ENCODE measurements at regions not wholly inside any gene's neighbourhood (a gene's known extent, or its start where the extent isn't known, plus 50 kb on each side); places are given as distances from the start of the nearest gene placed in this dataset.
"Not testable (repeated sequence)": the region's sequence is repeated elsewhere in the genome, so short reads cannot be mapped to it uniquely, and the experiment has no call there.

DNA sequence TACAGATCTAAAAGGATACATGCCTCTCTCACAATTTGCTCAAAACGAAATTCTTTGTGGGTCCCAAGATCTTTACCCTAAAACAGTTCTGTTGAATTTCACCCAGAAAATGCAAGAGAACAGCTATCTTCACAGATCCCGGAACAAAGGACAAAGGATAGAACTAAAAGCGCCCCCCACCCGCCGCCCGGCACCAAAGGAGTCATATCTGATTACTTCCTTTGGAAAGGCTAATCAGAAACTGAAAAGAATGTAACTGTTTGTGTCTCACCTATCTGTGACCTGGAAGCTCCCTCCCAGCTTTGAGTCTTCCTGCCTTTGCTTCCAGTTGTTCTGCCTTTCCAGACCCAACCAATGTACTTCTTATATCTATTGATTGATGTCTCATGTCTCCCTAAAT is 247.9 kb upstream of the FAM240B start:
- not testable (repeated sequence) for H3K4me3 Mint-ChIP-seq; ATAC-seq (replicated peaks); H3K36me3 Mint-ChIP-seq (ENCODE audit: low read depth); H3K27me3 Mint-ChIP-seq; H3K9me3 Mint-ChIP-seq; H3K27ac Mint-ChIP-seq; H3K4me1 Mint-ChIP-seq

DNA sequence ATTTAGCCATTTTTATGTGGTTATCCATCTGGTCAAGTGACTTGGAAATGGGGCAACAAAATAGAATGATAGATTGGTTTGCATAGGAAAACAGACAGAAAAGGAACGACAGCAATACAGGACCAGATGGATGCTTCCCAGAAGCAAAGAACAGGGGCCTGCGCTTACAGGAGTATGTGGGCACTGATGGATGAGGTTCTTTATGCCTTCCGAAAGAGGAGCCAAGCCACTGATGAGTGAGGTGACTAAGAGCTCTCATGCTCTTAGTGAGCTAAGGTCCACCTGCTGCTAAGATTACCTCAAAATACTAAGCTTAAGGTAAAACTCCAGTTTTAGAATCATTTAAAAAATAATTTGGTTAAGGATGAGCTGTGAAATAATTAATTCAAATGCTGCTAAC is 247.4 kb upstream of the FAM240B start:
- not testable (repeated sequence) for H3K4me1 Mint-ChIP-seq; H3K4me3 Mint-ChIP-seq; ATAC-seq (replicated peaks); H3K36me3 Mint-ChIP-seq (ENCODE audit: low read depth); H3K27me3 Mint-ChIP-seq; H3K27ac Mint-ChIP-seq; H3K9me3 Mint-ChIP-seq

DNA sequence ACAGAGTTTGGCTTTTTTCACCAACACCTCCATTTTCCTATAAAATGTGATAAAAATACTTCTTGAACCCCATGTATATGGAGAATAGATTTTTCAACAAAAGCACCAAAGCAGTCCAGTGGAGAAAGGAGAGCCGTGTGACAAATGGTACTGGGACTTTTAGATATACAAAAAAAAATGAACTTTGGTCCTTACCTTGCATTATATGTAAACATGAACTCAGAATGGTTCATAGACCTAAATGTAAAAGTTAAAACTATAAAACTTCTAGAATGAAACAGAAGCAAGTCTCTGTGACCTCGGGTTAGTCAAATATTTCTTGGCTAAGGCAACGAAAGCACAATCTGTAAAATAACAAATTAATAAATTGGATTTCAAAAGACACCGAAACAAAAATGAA is 239.9 kb upstream of the FAM240B start:
- not testable (repeated sequence) for H3K9me3 Mint-ChIP-seq; H3K4me3 Mint-ChIP-seq; H3K36me3 Mint-ChIP-seq (ENCODE audit: low read depth); H3K27me3 Mint-ChIP-seq; H3K27ac Mint-ChIP-seq; ATAC-seq (replicated peaks); H3K4me1 Mint-ChIP-seq

DNA sequence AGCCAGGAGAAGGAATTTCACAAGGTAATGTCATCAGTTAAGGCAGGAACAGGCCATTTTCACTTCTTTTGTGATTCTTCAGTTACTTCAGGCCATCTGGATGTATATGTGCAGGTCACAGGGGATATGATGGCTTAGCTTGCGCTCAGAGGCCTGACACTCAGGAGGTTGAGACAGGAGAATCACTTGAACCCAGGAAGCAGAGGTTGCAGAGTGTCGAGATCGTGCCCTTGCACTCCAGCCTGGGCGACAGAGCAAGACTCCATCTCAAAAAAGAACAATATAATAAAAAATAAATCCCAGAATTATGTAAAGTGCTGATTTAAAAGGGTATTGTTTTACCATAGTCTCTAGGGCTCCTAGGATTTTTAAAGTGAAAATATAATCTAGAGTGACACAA is 235.9 kb upstream of the FAM240B start:
- H3K27me3 Mint-ChIP-seq; ATAC-seq (replicated peaks); H3K4me1 Mint-ChIP-seq; H3K27ac Mint-ChIP-seq; H3K4me3 Mint-ChIP-seq; H3K9me3 Mint-ChIP-seq; H3K36me3 Mint-ChIP-seq (ENCODE audit: low read depth): not testable (repeated sequence)

DNA sequence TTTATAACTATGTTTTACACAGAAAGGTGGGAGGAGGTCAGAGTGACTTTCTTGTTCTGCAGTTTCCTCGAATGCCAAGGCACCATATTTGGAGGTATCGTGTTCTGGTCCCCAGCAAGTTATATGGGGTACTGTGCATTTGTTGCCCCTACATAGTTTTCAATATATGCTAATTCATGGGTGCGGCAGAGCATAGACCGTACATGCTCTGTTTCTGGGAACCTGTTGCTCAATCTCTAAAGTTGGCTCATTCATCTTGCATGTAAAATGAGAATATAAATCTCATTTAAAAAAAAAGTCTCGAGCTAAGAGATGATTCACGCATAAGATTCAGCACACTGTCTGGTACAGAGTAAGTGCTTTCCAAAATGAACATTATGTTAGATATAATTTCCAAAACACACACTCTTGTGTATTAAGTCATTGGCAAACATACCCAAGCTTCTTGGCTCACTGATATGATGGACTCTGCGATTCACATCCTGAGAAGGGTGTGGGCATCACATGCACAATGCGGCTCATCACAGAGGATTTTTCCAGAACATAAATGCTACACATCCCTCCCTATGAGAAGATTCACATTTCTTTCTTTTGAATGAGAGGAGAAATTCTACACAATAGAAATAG is 232.9 kb upstream of the FAM240B start:
- not testable (repeated sequence) for H3K27ac Mint-ChIP-seq; ATAC-seq (replicated peaks); H3K27me3 Mint-ChIP-seq; H3K9me3 Mint-ChIP-seq; H3K36me3 Mint-ChIP-seq (ENCODE audit: low read depth); H3K4me3 Mint-ChIP-seq; H3K4me1 Mint-ChIP-seq

DNA sequence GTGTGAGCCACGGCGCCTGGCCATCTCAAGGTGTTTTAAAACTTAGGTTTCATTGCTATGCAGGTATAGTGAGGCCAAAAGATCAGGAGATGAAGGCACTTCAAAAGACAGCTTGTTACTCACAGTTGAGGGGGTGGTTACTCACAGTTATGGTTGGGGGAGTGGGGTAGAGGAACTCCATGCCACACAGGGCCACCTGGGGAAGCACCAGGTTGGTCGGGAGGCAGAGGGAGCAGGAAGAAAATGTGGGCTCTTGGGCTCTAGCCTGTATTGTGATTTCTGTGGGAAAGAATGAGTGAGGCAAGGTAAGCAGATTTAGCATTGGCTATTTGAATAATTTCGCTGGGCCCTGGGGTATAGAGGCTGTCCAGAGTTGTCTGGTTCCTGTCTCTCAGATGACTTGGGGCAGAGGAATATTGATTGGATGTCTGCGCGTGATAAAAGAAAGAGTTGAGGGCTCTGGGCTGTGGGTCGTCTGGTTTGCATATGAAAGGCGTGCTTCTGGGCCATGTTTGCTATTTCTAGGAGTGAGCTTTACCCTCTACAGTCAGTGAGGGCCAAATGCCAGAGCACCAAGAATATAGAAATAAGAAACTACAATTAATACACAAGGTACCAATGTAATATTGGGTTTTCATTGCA is 226.1 kb upstream of the FAM240B start:
- not testable (repeated sequence) for H3K4me1 Mint-ChIP-seq; H3K36me3 Mint-ChIP-seq (ENCODE audit: low read depth); ATAC-seq (replicated peaks); H3K27me3 Mint-ChIP-seq; H3K27ac Mint-ChIP-seq; H3K4me3 Mint-ChIP-seq; H3K9me3 Mint-ChIP-seq

DNA sequence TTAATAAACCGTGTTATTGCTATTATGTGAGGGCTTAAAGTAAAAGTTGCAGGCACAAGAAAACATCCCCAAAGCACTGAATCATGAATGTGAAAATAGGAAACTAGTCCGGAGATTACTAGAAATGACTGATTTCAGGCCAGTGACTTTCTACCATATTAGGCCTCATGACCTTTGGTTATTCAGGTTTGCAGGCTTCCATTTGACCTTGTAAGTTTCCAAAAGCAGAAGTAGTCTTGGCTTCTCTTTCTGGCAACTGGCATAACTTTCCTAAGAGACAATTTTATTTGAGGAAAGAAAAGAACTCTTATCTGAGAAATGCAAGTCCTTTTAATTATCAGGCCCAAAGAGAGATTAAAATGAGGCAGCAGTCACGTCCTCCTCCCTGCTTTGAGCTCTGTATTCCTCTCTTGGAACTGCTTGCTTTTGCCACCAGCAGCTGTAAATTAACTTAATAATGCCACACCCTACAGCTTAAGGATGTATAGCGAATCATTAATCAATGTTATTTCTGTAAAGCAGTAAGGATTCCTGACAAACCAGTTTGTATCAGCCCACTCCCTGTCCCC is 225.0 kb upstream of the FAM240B start:
- H3K36me3 Mint-ChIP-seq (ENCODE audit: low read depth); H3K9me3 Mint-ChIP-seq; H3K4me1 Mint-ChIP-seq; H3K27ac Mint-ChIP-seq; ATAC-seq (replicated peaks); H3K4me3 Mint-ChIP-seq; H3K27me3 Mint-ChIP-seq: not testable (repeated sequence)

DNA sequence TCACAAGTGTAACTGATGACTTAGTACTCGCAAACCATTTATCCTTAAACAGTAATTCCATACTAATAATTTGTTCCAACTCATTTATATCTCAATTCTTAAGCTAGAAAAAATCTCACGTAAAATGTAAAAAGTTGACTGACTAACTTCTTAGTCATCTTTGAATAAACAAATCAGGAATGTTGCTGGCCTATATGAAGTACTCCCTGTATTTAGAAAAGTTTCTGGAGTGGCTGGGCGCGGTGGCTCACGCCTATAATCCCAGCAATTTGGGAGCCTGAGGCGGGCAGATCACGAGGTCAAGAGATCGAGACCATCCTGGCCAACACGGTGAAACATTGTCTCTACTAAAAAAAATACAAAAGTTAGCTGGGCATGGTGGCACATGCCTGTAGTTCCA is 220.6 kb upstream of the FAM240B start:
- H3K4me1 Mint-ChIP-seq; ATAC-seq (replicated peaks); H3K9me3 Mint-ChIP-seq; H3K4me3 Mint-ChIP-seq; H3K27ac Mint-ChIP-seq; H3K27me3 Mint-ChIP-seq; H3K36me3 Mint-ChIP-seq (ENCODE audit: low read depth): not testable (repeated sequence)

DNA sequence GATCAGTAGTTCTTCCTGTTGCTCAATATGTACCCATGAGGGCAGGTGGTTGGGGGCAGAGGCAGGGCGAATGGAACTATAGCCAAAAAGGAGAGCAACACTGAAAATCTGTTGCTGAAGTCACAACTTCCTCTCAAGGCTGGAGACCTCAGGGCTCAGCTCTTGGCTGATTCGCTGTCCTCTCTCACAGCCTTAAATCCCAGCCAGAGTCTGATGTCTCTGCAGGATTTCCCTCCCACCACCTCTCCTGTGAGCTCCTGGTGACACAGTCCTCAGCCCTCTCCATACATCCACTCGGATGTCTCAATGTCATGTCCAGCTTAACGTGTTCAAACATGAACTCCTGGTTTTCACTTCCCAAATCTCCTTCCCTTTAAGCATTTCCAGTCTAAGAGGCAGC is 218.7 kb upstream of the FAM240B start:
- peak; percentile 12 for ATAC-seq (replicated peaks)
- not testable (repeated sequence) for H3K9me3 Mint-ChIP-seq; H3K27ac Mint-ChIP-seq; H3K27me3 Mint-ChIP-seq; H3K4me3 Mint-ChIP-seq; H3K36me3 Mint-ChIP-seq (ENCODE audit: low read depth); H3K4me1 Mint-ChIP-seq

DNA sequence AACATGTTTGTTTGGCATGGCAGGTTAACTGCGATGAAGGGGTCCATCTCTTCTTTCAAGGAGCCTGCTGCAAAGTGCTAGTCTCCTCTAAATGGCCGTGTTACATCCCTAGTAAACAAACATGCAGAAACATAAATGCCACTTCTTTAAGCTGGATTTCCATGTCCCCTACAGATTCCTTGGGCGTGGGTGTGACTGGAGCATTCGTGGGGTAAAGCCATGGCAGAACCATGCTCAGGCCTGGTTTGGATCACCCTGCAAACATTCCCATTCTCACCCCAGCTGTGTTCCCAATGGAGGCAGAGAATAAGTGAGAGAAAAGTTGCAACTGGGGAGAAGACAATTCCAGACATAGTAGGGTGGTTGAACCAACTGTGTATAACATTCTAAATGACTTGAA is 208.0 kb upstream of the FAM240B start:
- not testable (repeated sequence) for H3K4me3 Mint-ChIP-seq; H3K27me3 Mint-ChIP-seq; H3K9me3 Mint-ChIP-seq; H3K36me3 Mint-ChIP-seq (ENCODE audit: low read depth); H3K4me1 Mint-ChIP-seq; ATAC-seq (replicated peaks); H3K27ac Mint-ChIP-seq

DNA sequence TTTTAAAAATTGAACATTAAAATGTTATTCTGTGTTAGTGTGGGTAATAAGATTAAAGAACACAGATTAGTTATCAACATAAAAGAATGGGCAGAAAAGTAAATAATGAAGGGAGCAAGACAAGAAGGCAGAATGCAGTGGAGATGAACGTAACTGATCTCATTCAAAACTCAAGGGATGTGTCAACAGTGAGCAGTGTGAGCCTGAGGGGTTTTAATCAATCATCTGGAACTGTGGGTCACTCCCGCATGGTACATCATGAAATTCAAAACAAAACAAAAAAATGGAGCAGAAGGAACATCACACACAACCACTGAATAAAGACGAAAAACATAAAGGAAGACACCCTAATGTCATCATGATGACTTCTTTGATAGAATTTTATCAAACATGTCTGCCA is 206.6 kb upstream of the FAM240B start:
- not testable (repeated sequence) for H3K27ac Mint-ChIP-seq; ATAC-seq (replicated peaks); H3K36me3 Mint-ChIP-seq (ENCODE audit: low read depth)

DNA sequence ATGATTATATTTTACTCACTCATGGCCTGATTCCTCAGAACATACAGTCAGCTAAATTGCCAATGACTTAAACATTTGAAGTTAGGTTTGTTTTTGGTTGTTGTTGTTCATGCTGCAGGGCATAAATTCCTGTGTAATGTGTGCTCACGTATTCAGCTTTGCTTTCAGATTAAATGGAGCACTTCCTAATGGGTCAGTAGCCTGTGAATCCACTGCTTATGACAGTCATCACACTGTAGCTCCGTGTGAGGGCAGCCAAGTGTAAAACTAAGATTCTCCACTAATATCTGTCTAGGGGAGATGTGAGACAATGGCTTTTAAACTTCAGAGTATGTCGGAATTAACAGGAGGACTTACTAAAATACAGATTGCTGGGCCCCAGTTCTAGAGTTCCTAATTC is 201.3 kb upstream of the FAM240B start:
- H3K27ac Mint-ChIP-seq; ATAC-seq (replicated peaks); H3K4me3 Mint-ChIP-seq; H3K9me3 Mint-ChIP-seq; H3K27me3 Mint-ChIP-seq; H3K4me1 Mint-ChIP-seq; H3K36me3 Mint-ChIP-seq (ENCODE audit: low read depth): not testable (repeated sequence)

More for the DNA sequence above, 206.6 kb upstream of the FAM240B start:
- H3K4me1 Mint-ChIP-seq, H3K4me3 Mint-ChIP-seq, H3K9me3 Mint-ChIP-seq, H3K27me3 Mint-ChIP-seq: not testable (repeated sequence)

DNA sequence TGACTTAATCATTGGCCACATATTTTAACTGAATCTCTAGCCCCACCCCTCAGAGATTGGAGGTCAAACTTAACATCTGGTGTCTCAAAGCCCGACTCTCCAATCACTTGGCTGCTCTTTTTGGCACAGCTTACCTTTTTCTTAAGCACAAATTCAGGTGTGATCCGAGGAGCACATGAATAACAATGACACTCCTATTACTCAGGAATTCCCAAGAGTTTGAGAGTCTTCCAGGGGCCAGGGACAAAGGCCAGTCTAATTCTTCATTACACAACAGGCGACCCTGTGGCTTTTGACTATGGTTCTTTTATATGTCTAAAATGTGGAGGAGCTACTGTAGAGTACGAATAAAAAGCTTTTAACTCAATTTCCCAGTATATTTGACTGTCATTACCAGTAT is 190.7 kb upstream of the FAM240B start:
- not testable (repeated sequence) for H3K27me3 Mint-ChIP-seq; ATAC-seq (replicated peaks); H3K4me3 Mint-ChIP-seq; H3K27ac Mint-ChIP-seq; H3K36me3 Mint-ChIP-seq (ENCODE audit: low read depth); H3K9me3 Mint-ChIP-seq; H3K4me1 Mint-ChIP-seq

DNA sequence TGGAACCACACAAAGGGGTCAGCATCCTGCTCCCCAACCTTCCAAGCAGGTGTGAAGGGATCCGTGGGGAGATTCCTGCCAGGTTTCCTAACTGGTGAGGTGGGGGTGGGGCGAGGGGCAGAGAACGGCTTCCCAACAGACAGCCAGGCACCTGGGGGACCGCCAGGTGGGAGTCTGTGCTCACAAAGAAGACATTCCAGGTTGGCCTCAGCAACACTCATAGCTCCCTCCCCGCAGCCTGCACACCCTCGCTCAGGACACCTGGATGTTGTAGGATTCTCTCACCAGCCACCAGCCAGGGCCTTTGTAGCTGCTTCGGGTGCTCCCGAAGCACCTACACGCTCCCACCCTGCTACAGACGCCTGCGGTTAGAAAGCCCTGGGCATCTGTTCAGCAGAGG is 184.8 kb upstream of the FAM240B start:
- not testable (repeated sequence) for H3K36me3 Mint-ChIP-seq (ENCODE audit: low read depth); H3K27me3 Mint-ChIP-seq; H3K4me3 Mint-ChIP-seq; H3K9me3 Mint-ChIP-seq; H3K27ac Mint-ChIP-seq; H3K4me1 Mint-ChIP-seq; ATAC-seq (replicated peaks)

DNA sequence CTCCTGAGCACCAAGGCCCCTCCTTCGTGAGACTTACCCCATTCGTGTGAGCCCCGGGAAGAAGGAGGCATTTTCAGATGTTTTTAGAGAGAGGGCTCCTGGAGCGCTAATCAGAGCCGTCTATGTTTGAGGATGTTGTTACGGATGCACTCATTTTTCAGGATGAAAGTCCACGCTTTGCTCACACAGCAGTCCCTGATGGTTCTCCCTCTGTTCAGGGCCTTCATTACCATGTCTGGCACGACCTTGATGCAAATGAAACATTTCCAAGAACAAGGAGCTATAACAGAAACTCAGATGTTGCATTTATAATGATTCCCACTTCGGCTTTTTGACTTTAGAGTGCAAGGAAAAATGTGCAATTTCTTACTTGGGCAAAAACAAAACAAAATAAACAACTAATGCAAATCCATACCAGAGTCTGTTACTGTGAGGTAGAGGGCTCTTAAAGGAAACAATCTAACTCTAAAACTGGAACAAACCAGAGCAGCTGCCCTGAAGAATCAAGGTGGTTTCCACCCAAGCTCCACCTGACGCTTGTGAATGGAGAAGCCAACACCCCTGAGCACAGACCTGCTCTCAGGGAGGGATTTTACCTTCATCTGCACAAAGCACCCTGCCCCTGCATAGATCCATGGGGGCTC is 181.7 kb upstream of the FAM240B start:
- not testable (repeated sequence) for H3K36me3 Mint-ChIP-seq (ENCODE audit: low read depth); H3K27me3 Mint-ChIP-seq

More for the DNA sequence above, 181.7 kb upstream of the FAM240B start:
- H3K4me1 Mint-ChIP-seq; H3K27ac Mint-ChIP-seq; H3K9me3 Mint-ChIP-seq; ATAC-seq (replicated peaks); H3K4me3 Mint-ChIP-seq: not testable (repeated sequence)
